Omental fat pad (tissue), 3 donors: ENCODE measurements at regions not wholly inside any gene's neighbourhood (a gene's known extent, or its start where the extent isn't known, plus 50 kb on each side); places are given as distances from the start of the nearest gene placed in this dataset.

ENCODE experiments used
- ATAC-seq: fragments of 150-250 bp; one replicate; pipeline ENCODE4 v1.9.1; 2016; ENCODE audit warnings: mild to moderate bottlenecking, moderate library complexity; ENCODE audit not compliant: low FRiP score
- DNase-seq: peaks from one replicate; pipeline ENCODE4 v3.0.0-alpha.2; 2019; ENCODE audit warnings: low spot score
- CTCF ChIP-seq, 3 donors: fragments of 450-650 bp; IDR thresholded peaks; one replicate each; pipeline ENCODE4 v1.5.1; 2016 to 2017; ENCODE audit warnings: antibody characterized with exemption in 3 of 3, mild to moderate bottlenecking in 3 of 3, moderate library complexity in 2 of 3

- DNase-seq = no peak
- no peak for ATAC-seq
- TF ChIP-seq CTCF (IDR thresholded peaks at IDR 0.05) = no peak
Observed at GRCh38 chr2:5074733-5075132, 617.5 kb upstream of the SOX11 start.

- no peak for ATAC-seq
- DNase-seq = no peak
- TF ChIP-seq CTCF (IDR thresholded peaks at IDR 0.05) = no peak
Observed at GRCh38 chr2:5076599-5076998, 615.6 kb upstream of the SOX11 start.

- TF ChIP-seq CTCF (IDR thresholded peaks at IDR 0.05) = no peak
- ATAC-seq (no peak), DNase-seq (no peak)
Observed at GRCh38 chr2:5077479-5078089, 614.6 kb upstream of the SOX11 start.

- TF ChIP-seq CTCF (IDR thresholded peaks at IDR 0.05) = no peak
- DNase-seq (no peak), ATAC-seq (no peak)
Observed at GRCh38 chr2:5083402-5083801, 608.8 kb upstream of the SOX11 start.

- no peak for TF ChIP-seq CTCF (IDR thresholded peaks at IDR 0.05)
- no peak for ATAC-seq
Observed at GRCh38 chr2:5089409-5089808, 602.8 kb upstream of the SOX11 start.

GRCh38 chr2:5093056-5093455 lies 599.1 kb upstream of the SOX11 start:
- TF ChIP-seq CTCF (IDR thresholded peaks at IDR 0.05) = no peak
- DNase-seq (no peak), ATAC-seq (no peak)

More at GRCh38 chr2:5089409-5089808, 602.8 kb upstream of the SOX11 start:
- DNase-seq = no peak

- ATAC-seq (no peak), DNase-seq (no peak)
- no peak for TF ChIP-seq CTCF (IDR thresholded peaks at IDR 0.05)
Observed at GRCh38 chr2:5093518-5093917, 598.7 kb upstream of the SOX11 start.
